Gastroesophageal sphincter (tissue), 4 donors: ENCODE measurements at regions not wholly inside any gene's neighbourhood (a gene's known extent, or its start where the extent isn't known, plus 50 kb on each side); places are given as distances from the start of the nearest gene placed in this dataset.

Experiments used
- ATAC-seq: fragments of 150-250 bp; one replicate; pipeline ENCODE4 v1.9.1; 2016; ENCODE audit warnings: mild to moderate bottlenecking, moderate library complexity
- H3K27ac ChIP-seq, 4 donors: fragments of 200-600 bp; sonication (generic) in 3 of 4; 1 replicate in 3 of 4; 2 replicates in 1 of 4; pipeline ENCODE4 v1.5.1; 2016 to 2019
- H3K27me3 ChIP-seq: fragments of 200-600 bp; sonication (generic); one replicate; pipeline ENCODE4 v1.5.1; 2019
- H3K36me3 ChIP-seq, 2 donors: fragments of 200-600 bp; sonication (generic); one replicate each; pipeline ENCODE4 v1.5.1; 2019; ENCODE audit warnings: control low read depth in 1 of 2
- H3K4me1 ChIP-seq, 3 donors: fragments of 200-600 bp; sonication (generic); 1 replicate in 2 of 3; 2 replicates in 1 of 3; pipeline ENCODE4 v1.5.1; 2016 to 2019; ENCODE audit warnings: control low read depth in 2 of 3
- H3K4me3 ChIP-seq, 2 donors: fragments of 200-600 bp; sonication (generic); one replicate each; pipeline ENCODE4 v1.5.1; 2019; ENCODE audit warnings: mild to moderate bottlenecking in 1 of 2, moderate library complexity in 1 of 2
- H3K9me3 ChIP-seq, 3 donors: fragments of 200-600 bp; sonication (generic); one replicate each; pipeline ENCODE4 v1.5.1; 2017 to 2019; ENCODE audit warnings: control low read depth in 2 of 3
- CTCF ChIP-seq, 4 experiments: fragments of 200-600 bp in 2 of 4; fragments of 450-650 bp in 2 of 4; sonication (generic) in 1 of 4; IDR thresholded peaks; one replicate each; pipeline ENCODE4 v1.5.1; 2017 to 2019; ENCODE audit warnings: antibody characterized with exemption in 4 of 4, mild to moderate bottlenecking in 2 of 4, moderate library complexity in 2 of 4
- EP300 ChIP-seq: sonication (generic); formaldehyde crosslinking; IDR thresholded peaks from one replicate; pipeline ENCODE4 v1.6.1; 2017; ENCODE audit warnings: antibody characterized with exemption, mild to moderate bottlenecking
- POLR2A ChIP-seq, 2 donors: fragments of 450-650 bp; IDR thresholded peaks; one replicate each; pipeline ENCODE4 v1.6.1; 2017; ENCODE audit warnings: antibody characterized with exemption in 2 of 2, mild to moderate bottlenecking in 2 of 2, moderate library complexity in 1 of 2
- POLR2AphosphoS5 ChIP-seq: sonication (generic); formaldehyde crosslinking; IDR thresholded peaks from one replicate; pipeline ENCODE4 v1.6.1; 2017; ENCODE audit warnings: antibody characterized with exemption
- WGBS, 2 donors: methylation state at CpG; one replicate each; pipeline ENCODE4 v1.1.5; 2018; ENCODE audit warnings: low coverage in 1 of 2; 5-methylcytosine and 5-hydroxymethylcytosine counted together

GRCh38 chr18:1865869-1866268, 705.4 kb downstream of the METTL4 start:
- 100% methylated on average over 2 of the region's 3 CpGs; no CpG with 5 or more reads in 1 of the 2 donors for WGBS, 2 donors
- H3K27ac ChIP-seq, result no peak overlapping the region
- H3K27me3 ChIP-seq, result no peaks in the 10 kb centered on the region
- no peak for ATAC-seq
- no peaks in the 10 kb centered on the region for H3K36me3 ChIP-seq
- H3K4me3 ChIP-seq, result no peak overlapping the region
- H3K9me3 ChIP-seq, result peaks cover 0 to 4% (median 0%) of the 10 kb centered on the region in 3 donors
- no peaks in the 10 kb centered on the region for H3K4me1 ChIP-seq
- TF ChIP-seq EP300, result no peak
- no peak for TF ChIP-seq CTCF (IDR thresholded peaks at IDR 0.05)
- TF ChIP-seq POLR2AphosphoS5, result no peak
- no peak for TF ChIP-seq POLR2A (IDR thresholded peaks at IDR 0.05)

- no peaks in the 10 kb centered on the region for H3K9me3 ChIP-seq
- H3K4me1 ChIP-seq, result no peaks in the 10 kb centered on the region
- TF ChIP-seq POLR2A (IDR thresholded peaks at IDR 0.05), result no peak
- TF ChIP-seq CTCF (IDR thresholded peaks at IDR 0.05), result no peak
- no peak for TF ChIP-seq POLR2AphosphoS5
- TF ChIP-seq EP300, result no peak
- no peak overlapping the region for H3K4me3 ChIP-seq
- H3K27me3 ChIP-seq, result no peaks in the 10 kb centered on the region
- H3K36me3 ChIP-seq, result no peaks in the 10 kb centered on the region
- WGBS, 2 donors, result 59% methylated on average over 2 of the region's 2 CpGs
- no peak overlapping the region for H3K27ac ChIP-seq
- ATAC-seq, result no peak
Observed at GRCh38 chr18:1872274-1872673, 699.0 kb downstream of the METTL4 start.

GRCh38 chr18:1875219-1875618, 696.1 kb downstream of the METTL4 start:
- Histone ChIP-seq H3K36me3 (no peaks in the 10 kb centered on the region), H3K4me3 (no peak overlapping the region), H3K27me3 (no peaks in the 10 kb centered on the region), H3K27ac (no peak overlapping the region), H3K4me1 (no peaks in the 10 kb centered on the region), H3K9me3 (no peaks in the 10 kb centered on the region)
- WGBS, 2 donors, result 29 to 85% methylated on average over 1 to 3 of the region's 3 CpGs
- no peak for TF ChIP-seq POLR2AphosphoS5
- TF ChIP-seq CTCF (IDR thresholded peaks at IDR 0.05), result no peak
- no peak for TF ChIP-seq EP300
- TF ChIP-seq POLR2A (IDR thresholded peaks at IDR 0.05), result no peak
- ATAC-seq, result no peak

- no peak for ATAC-seq
- H3K4me3 ChIP-seq, result no peak overlapping the region
- WGBS, 2 donors, result 82 to 90% methylated on average over 2 to 3 of the region's 4 CpGs
Observed at GRCh38 chr18:1884623-1885022, 686.7 kb downstream of the METTL4 start.

More at GRCh38 chr18:1884623-1885022, 686.7 kb downstream of the METTL4 start:
- H3K36me3 ChIP-seq, result no peaks in the 10 kb centered on the region
- no peaks in the 10 kb centered on the region for H3K4me1 ChIP-seq
- H3K27me3 ChIP-seq, result no peaks in the 10 kb centered on the region
- peaks cover 0 to 9% (median 0%) of the 10 kb centered on the region in 3 donors for H3K9me3 ChIP-seq
- H3K27ac ChIP-seq, result no peak overlapping the region
- TF ChIP-seq CTCF (IDR thresholded peaks at IDR 0.05), result no peak
- TF ChIP-seq POLR2AphosphoS5, result no peak
- no peak for TF ChIP-seq EP300
- TF ChIP-seq POLR2A (IDR thresholded peaks at IDR 0.05), result no peak
